Sigmoid colon (tissue), 6 donors: ENCODE measurements at regions not wholly inside any gene's neighbourhood (a gene's known extent, or its start where the extent isn't known, plus 50 kb on each side); places are given as distances from the start of the nearest gene placed in this dataset.
"Not testable (repeated sequence)": the region's sequence is repeated elsewhere in the genome, so short reads cannot be mapped to it uniquely, and the experiment has no call there.

Experiments used
- DNase-seq: peaks from one replicate; pipeline ENCODE4 v3.0.0-alpha.2; 2019
- H3K27ac ChIP-seq, 4 donors: fragments of 200-600 bp; sonication (generic); one replicate each; pipeline ENCODE4 v1.5.1; 2016 to 2019; ENCODE audit warnings: mild to moderate bottlenecking in 1 of 4
- H3K27me3 ChIP-seq, 3 donors: fragments of 200-600 bp; sonication (generic); one replicate each; pipeline ENCODE4 v1.5.1; 2019; ENCODE audit warnings: mild to moderate bottlenecking in 1 of 3
- H3K36me3 ChIP-seq, 4 donors: fragments of 200-600 bp; sonication (generic); one replicate each; pipeline ENCODE4 v1.5.1; 2016 to 2019
- H3K4me1 ChIP-seq, 4 donors: fragments of 200-600 bp; sonication (generic); one replicate each; pipeline ENCODE4 v1.5.1; 2017 to 2019
- H3K4me3 ChIP-seq, 4 donors: fragments of 200-600 bp; sonication (generic); one replicate each; pipeline ENCODE4 v1.5.1; 2017 to 2019; ENCODE audit warnings: mild to moderate bottlenecking in 2 of 4, moderate library complexity in 1 of 4
- H3K9me3 ChIP-seq, 4 donors: fragments of 200-600 bp in 3 of 4; sonication (generic) in 3 of 4; one replicate each; pipeline versions ENCODE4 v1.5.1 to v1.6.1; 2013 to 2019
- CTCF ChIP-seq, 4 experiments: fragments of 450-650 bp in 3 of 4; fragments of 200-600 bp in 1 of 4; IDR thresholded peaks; one replicate each; pipeline ENCODE4 v1.5.1; 2016 to 2019; ENCODE audit warnings: antibody characterized with exemption in 4 of 4, mild to moderate bottlenecking in 3 of 4, moderate library complexity in 2 of 4
- EP300 ChIP-seq, 4 donors: sonication (generic); formaldehyde crosslinking; IDR thresholded peaks; one replicate each; pipeline ENCODE4 v1.6.1; 2017; ENCODE audit warnings: antibody characterized with exemption in 4 of 4
- POLR2A ChIP-seq, 2 donors: fragments of 450-650 bp; IDR thresholded peaks; one replicate each; pipeline ENCODE4 v1.6.1; 2016; ENCODE audit warnings: antibody characterized with exemption in 2 of 2, mild to moderate bottlenecking in 2 of 2, moderate library complexity in 2 of 2
- POLR2AphosphoS5 ChIP-seq, 4 donors: sonication (generic); formaldehyde crosslinking; IDR thresholded peaks; one replicate each; pipeline ENCODE4 v1.6.1; 2017; ENCODE audit warnings: antibody characterized with exemption in 4 of 4
- WGBS, 2 donors: extraction: QIAGEN DNeasy Blood & Tissue Kit; methylation state at CpG; one replicate each; pipeline ENCODE4 v1.1.7; 2013; 5-methylcytosine and 5-hydroxymethylcytosine counted together
- intact Hi-C: fragments of 100-400 bp; cut with DNase I; formaldehyde crosslinking; loops from one replicate; pipeline ENCODE4 v1.15.1; 2023
- donor health status: healthy with polysubstance abuse.
- donor health status: healthy.

GRCh38 chr6:25137916-25138232, 141.3 kb upstream of the CARMIL1 start:
- Histone ChIP-seq H3K4me1 (peaks cover 0 to 48% (median 38%) of the 10 kb centered on the region in 4 donors), H3K9me3 (no peaks in the 10 kb centered on the region), H3K27ac (peak overlapping the region; percentile 81 to 91 (median 84)), H3K36me3 (no peaks in the 10 kb centered on the region), H3K27me3 (no peaks in the 10 kb centered on the region), H3K4me3 (peak overlapping the region; percentile 29 to 54 (median 48))
- DNase-seq, result no peak
- intact Hi-C loops, result loop anchor here (5.0 kb wide), 1 partner anchor 39 kb away; no protein-coding TSS in a partner anchor
- TF ChIP-seq POLR2AphosphoS5 (IDR thresholded peaks at IDR 0.05) (no peak), CTCF (IDR thresholded peaks at IDR 0.05) (no peak), POLR2A (IDR thresholded peaks at IDR 0.05) (peak in 1 of 2 donors; percentile 28)
- WGBS, 2 donors, result 30 to 34% methylated on average over 5 of the region's 5 CpGs

DNA sequence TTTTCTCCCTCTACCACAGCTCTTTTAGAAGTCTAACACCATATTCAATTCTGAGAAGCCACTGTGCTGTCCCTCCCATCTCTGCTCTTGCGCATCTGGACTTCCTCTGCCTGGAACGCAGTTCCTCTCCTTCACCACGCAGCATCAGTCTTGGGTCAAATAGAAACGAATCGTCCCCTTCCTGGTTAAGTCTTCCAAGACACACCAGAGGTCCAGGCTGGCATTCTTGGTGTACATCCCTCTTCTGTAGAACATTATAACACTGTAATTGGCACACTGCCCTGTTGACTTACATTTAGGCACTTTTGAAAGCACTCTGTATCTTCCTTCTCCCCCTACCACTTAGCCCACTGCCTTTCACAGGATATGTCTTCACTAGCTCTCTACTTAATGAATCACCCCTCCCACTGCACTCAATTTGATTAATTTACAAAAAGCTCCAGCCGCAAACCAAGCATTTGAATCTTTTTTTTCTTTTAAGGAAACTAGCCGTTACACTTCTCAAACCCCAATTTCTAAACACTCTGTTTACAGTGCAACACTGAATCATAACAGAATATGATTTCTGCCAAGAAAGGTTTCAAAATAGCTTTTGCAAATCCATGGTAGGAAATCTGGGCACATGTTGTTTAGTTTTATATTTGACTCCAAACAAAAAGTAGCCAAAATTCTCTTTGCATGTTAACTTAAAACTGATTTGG, 140.8 kb upstream of the CARMIL1 start:
- no peaks in the 10 kb centered on the region for H3K27me3 ChIP-seq
- peak in 1 of 4 experiments; percentile 32 for TF ChIP-seq CTCF (IDR thresholded peaks at IDR 0.05)
- peak; percentile 47 to 85 (median 79) for TF ChIP-seq POLR2AphosphoS5 (IDR thresholded peaks at IDR 0.05)
- no peak for TF ChIP-seq EP300 (IDR thresholded peaks at IDR 0.05)
- TF ChIP-seq POLR2A (IDR thresholded peaks at IDR 0.05), result peak in 1 of 2 donors; percentile 56
- peak overlapping the region; percentile 81 to 91 (median 84) for H3K27ac ChIP-seq
- 13 to 25% methylated on average over 7 of the region's 7 CpGs for WGBS, 2 donors
- peak overlapping the region; percentile 29 to 54 (median 48) for H3K4me3 ChIP-seq
- peaks cover 0 to 43% (median 33%) of the 10 kb centered on the region in 4 donors for H3K4me1 ChIP-seq
- no peaks in the 10 kb centered on the region for H3K36me3 ChIP-seq
- intact Hi-C loops, result loop anchor here (5.0 kb wide), 1 partner anchor 39 kb away; no protein-coding TSS in a partner anchor
- H3K9me3 ChIP-seq, result no peaks in the 10 kb centered on the region
- peak; percentile 84 for DNase-seq

DNA sequence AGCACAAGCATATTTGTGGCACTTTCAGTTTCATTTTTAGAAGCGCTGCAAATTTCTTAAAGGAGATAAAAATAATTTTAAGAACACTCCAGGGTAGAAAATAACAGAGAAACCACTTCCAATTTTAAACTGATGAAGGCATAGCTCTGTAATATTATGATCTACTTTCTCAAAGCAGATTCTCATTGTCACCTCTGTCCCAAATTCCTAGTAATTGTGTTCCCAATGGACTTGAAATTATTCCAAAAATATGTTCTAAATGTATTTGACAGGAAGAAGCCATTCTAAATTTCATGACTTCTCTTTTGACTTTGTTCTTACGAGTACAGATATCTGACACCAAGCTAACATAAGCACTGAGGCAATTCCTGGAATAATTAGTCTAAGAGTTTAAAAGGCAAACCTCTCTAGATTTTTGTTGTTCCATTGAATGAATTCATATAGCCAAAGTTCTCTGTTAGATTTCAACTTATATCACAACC, 140.2 kb upstream of the CARMIL1 start:
- no peak for DNase-seq
- Histone ChIP-seq H3K4me1 (peaks cover 0 to 37% (median 27%) of the 10 kb centered on the region in 4 donors), H3K36me3 (no peaks in the 10 kb centered on the region), H3K9me3 (no peaks in the 10 kb centered on the region), H3K27me3 (no peaks in the 10 kb centered on the region), H3K27ac (peak overlapping the region; percentile 81 to 91 (median 84)), H3K4me3 (peak overlapping the region; percentile 29 to 54 (median 48))
- intact Hi-C loops, result loop anchor here (5.0 kb wide), 1 partner anchor 38 kb away; no protein-coding TSS in a partner anchor
- WGBS, 2 donors, result 3 to 4% methylated on average over 2 of the region's 2 CpGs
- no peak for TF ChIP-seq CTCF (IDR thresholded peaks at IDR 0.05)
- no peak for TF ChIP-seq POLR2AphosphoS5 (IDR thresholded peaks at IDR 0.05)
- TF ChIP-seq POLR2A (IDR thresholded peaks at IDR 0.05), result no peak
- no peak for TF ChIP-seq EP300 (IDR thresholded peaks at IDR 0.05)

DNA sequence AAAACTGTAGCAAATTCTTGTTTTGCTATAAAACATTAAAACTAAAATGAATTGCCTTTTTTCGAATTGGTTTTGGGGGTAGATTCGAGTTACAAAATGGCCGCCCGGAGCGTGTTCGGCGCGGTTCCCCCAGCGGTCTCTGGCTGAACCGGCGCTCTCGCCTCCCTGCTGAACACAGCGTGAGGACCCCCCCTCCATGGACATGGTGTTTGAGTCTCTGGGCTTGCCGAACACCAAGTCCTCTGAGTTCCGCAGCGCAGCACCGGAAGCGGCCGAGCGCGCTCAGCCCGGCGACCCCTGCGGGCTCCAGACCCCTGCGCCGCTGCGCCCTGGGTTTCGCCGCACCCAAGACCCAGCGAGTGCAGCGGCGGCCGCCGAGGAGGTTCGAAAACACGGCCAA, 139.6 kb upstream of the CARMIL1 start:
- intact Hi-C loops, result loop anchor here (5.0 kb wide), 1 partner anchor 38 kb away; no protein-coding TSS in a partner anchor
- H3K9me3 ChIP-seq, result not testable (repeated sequence)

GRCh38 chr6:25142506-25142905, 136.7 kb upstream of the CARMIL1 start:
- TF ChIP-seq EP300 (IDR thresholded peaks at IDR 0.05), result no peak
- no peak for TF ChIP-seq POLR2A (IDR thresholded peaks at IDR 0.05)
- no peak for TF ChIP-seq POLR2AphosphoS5 (IDR thresholded peaks at IDR 0.05)
- TF ChIP-seq CTCF (IDR thresholded peaks at IDR 0.05), result no peak
- no peak overlapping the region for H3K4me3 ChIP-seq
- H3K9me3 ChIP-seq, result no peaks in the 10 kb centered on the region
- peaks cover 0 to 10% (median 5%) of the 10 kb centered on the region in 4 donors for H3K4me1 ChIP-seq
- H3K36me3 ChIP-seq, result no peaks in the 10 kb centered on the region
- 89 to 90% methylated on average over 2 of the region's 2 CpGs for WGBS, 2 donors
- no peaks in the 10 kb centered on the region for H3K27me3 ChIP-seq
- no peak overlapping the region for H3K27ac ChIP-seq
- intact Hi-C loops, result no loop called here
- no peak for DNase-seq

More for the DNA sequence above, 139.6 kb upstream of the CARMIL1 start:
- DNase-seq, H3K27me3 ChIP-seq, H3K36me3 ChIP-seq: not testable (repeated sequence)
- Histone ChIP-seq H3K27ac (peak overlapping the region in 3 of 4 donors; percentile 81 to 91 (median 87)), H3K4me1 (peaks cover 0 to 34% (median 24%) of the 10 kb centered on the region in 4 donors), H3K4me3 (peak overlapping the region in 3 of 4 donors; percentile 11 to 54 (median 52))
- whole genome bisulfite sequencing, 2 donors, result 91 to 94% methylated on average over 36 of the region's 36 CpGs
